Activated T-helper 1 cell treated with anti-CD3 and anti-CD28 coated beads, Interleukin-2, amount 50 U/mL, for 16 hours (primary cell): ENCODE measurements at regions not wholly inside any gene's neighbourhood (a gene's known extent, or its start where the extent isn't known, plus 50 kb on each side); places are given as distances from the start of the nearest gene placed in this dataset.

Experiments used
- DNase-seq, 2 donors: peaks; one replicate each; pipeline ENCODE4 v3.0.0-alpha.2; 2020; ENCODE audit warnings: low read depth in 1 of 2, low spot score in 1 of 2

DNA sequence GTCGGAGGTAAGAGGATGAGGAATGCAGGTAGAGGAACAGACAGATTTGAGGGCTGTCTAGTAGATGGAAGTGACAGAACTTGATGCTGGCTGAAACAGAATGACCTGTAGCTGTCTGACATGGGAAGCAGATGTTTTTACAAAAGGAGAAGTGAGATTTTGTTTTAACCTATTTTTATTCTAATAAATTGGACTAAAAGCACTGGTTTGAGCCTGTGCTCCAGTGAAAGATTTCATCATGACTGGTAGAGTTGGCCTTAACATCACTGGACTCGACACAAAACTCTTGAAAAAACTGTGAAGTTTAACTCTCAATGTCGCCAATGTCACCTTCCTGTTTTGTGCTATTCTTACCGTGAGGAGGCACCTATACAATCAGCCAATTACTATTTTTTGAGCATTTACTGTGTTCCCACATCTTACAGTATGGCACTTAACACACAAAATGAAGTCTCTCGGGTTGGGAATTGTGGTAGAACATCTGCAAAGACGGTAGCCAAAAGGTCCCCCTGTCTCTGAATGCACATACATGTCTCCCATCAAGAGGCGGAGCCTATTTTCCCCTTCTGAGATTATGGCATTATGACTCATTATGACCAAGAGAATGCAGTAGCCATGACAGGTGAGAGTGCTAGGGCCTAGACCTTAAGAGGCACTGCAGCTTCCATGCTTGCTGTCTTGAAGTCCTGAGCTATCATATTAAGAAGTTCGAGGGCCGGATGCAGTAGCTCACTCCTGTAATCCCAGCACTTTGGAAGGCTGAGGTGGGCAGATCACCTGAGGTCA, 93.2 kb downstream of the FOXF2 start:
- DNase-seq: no peak

DNA sequence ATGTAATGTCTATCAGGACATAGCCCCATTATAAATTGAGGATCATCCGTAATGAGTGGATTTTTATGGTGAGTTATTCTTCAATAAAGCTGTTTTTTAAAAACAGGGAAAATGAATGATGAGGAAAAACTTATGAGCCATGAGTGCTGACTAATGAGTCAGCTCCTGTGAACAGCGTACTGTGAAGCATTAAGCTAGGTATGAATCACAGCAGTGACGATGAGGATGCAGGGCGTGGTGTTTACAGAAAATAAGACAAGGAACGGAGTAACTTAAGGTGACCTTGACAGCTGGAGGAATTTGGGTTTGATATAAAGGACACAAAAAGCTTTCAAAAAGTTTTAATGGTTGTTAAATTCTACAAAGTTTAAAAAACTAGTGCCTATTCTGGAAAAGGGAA, 96.3 kb downstream of the FOXF2 start:
- DNase-seq: no peak

DNA sequence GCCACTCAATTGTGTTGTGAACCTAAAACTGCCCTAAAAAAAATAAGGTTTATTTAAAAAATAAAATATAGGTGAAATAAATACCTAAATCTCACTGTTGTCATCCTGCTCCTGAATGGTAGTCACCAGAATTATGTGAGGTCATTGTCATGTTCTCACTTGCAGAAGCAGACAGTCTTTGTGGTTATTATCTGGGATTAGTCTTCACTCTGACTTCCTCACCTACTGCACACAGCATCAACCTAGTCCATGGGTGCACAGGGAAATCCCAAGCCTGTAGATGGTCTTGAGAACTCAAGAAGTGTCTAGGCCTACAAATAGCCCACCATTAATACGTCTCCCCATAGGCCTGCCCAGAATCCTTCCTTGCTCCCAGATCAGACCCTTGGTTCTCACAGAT, 97.0 kb downstream of the FOXF2 start:
- no peak for DNase-seq

DNA sequence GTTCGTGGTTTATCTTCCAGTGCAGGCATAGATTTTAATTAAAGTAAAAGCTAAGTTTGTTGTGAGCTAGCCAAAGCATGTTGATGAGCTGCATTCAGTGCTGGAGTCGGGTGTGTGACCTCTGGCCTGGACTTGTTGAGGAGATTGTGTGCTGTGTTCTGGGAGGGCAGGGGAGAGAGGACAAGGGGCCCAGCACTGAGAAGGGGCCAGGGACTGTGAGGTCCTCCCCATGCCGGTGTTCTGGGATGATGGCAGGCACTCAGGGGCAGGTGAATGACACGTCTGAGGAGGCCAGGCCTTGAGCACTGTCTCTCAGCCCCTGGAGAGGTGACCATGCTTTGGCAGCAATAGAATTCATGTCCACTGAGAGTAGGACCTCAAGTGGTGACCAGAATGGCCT, 97.9 kb downstream of the FOXF2 start:
- DNase-seq: no peak

GRCh38 chr6:1491025-1491424, 101.6 kb downstream of the FOXF2 start:
- no peak for DNase-seq

DNA sequence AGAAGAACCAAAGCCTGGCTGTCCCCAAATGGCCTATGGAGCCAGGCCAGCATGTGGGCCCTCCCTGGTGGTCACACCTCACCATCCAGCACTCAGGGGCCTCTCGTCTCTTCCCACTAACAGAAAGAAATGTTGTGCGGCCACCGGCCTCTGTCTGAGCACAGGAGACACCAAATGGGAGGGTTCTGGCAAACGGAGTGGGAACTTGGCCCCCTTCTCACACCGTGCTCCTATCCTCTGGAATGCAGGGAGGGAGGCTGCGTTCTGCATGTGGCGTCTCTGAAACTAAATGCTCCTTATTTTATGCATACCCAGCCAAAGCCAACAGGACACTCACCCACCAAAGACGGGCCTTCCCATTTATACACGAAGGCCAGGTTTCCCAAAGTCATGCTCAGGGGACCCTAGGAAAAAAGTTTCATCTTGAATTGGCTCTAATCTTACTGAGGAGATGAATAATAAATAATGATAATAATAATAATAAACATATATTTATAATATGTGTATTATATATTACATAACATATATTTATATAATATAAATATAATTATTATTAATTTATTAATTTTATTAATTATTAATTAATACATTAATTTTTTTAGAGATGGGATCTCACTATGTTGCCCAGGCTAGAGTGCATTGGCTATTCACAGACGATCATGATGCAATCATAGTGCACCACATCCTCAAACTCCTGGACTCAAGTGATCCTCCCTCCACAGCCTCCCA, 102.4 kb downstream of the FOXF2 start:
- DNase-seq: no peak

DNA sequence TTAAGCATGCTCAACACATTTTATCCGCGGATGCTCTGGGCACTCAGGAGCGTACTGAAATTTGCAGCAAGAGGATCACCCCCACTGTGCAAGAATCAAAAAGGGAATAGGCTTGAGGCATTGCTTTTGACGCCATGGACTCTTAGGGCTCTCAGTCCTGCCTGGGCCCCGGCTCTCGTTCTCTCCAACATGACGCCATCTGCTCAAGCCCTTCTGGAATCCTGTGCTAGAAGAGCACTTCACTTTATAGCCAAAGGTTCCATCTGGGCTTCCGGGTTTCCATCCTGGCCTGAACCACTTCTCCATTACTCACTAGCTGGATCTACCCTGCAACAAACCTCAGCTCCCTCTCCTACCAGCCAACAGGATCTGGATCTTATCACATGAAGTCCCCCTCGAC, 105.3 kb downstream of the FOXF2 start:
- DNase-seq: no peak

- DNase-seq: no peak
Measured at GRCh38 chr6:1495344-1495743, 106.0 kb downstream of the FOXF2 start.

DNA sequence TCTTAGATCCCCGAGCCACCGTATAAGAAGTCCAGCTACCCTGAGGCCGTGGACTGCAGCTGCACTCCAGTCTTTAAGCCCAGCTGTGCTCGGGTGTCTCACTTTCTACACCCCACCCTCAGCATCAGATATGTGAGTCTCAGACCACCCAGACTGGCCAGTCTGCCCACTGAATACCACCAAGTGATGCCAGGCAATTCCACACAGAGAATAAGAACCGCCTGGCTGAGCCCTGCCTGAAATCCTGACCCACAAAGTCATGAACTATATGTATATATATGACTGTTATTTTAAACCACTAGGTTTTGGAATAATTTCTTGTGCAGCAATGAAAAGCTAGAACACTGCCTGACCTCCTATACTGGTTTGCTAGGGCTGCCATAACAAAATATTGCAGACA, 106.7 kb downstream of the FOXF2 start:
- no peak for DNase-seq

- DNase-seq: no peak
Measured at GRCh38 chr6:1496836-1497760, 107.7 kb downstream of the FOXF2 start.

DNA sequence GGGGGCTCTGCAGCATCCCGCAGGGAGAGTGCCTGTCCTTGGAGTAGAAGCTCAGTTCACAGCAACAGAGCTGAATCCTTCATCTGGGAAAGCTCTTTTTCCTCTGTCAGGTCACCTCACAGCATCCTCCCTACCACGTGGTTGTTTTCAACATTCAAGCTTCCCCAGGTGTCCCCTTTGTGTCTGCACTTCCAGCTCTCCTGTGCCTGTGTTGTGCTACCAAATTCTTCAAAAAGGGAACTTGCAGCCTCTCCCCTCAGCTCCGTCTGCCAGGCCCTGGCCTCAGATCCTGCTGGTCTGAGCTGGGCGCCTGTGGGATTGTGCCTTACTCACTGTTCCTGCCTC, 108.4 kb downstream of the FOXF2 start:
- DNase-seq: no peak

DNA sequence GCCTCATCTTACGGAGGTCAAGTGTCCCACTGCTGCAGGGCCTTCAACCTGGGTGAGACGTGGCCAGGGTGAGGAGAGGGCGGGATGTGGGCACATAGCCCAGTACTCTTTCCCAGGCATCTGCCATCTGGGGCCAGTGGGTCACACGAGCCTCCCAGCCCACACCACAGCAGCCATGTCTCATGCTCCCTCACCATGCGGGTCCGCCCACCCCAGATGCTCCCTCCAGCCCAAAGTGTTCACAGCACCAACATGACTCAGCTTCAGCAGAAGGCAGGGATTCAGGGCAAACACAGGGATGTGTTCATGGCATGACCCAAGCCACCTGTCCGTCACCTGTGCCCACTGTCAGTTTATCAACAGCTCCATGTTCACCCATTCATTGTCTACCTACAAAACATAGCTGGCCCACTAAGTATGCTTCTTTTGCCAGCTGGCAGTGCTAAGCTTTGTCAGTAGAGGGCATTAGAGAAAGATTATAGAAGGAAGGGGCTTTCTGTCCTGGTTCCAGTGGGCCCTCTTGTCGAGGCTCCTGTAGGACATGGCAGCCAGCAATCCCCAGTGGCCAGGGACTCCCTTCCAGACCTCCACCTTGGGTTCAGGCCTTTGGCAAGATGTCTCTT, 109.2 kb downstream of the FOXF2 start:
- DNase-seq: no peak

- DNase-seq: no peak
Measured at GRCh38 chr6:1499777-1500176, 109.9 kb upstream of the FOXC1 start.

GRCh38 chr6:1500913-1501312, 108.8 kb upstream of the FOXC1 start:
- DNase-seq: no peak

GRCh38 chr6:1502041-1502440, 107.7 kb upstream of the FOXC1 start:
- no peak for DNase-seq

GRCh38 chr6:1503811-1504210, 105.9 kb upstream of the FOXC1 start:
- no peak for DNase-seq

DNA sequence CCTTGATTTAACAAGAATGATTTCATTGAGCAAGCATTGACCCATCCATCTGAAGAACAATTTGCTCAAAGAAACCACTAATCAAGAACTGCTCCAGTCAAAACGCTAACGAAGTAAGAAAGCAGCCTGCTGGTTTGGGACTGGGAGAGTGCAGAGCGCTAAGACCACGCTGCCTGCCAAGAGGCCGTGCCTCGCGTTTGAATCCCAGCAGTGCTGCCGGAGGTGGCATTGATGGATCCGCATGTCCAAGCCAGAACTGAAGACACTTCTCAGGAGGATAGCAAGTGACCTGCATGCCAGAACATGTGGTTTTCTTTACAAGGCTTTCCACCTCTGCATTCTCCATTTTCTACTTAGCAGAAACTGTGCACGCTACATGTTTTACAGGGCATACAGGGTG, 105.2 kb upstream of the FOXC1 start:
- DNase-seq: no peak

GRCh38 chr6:1507251-1507650, 102.5 kb upstream of the FOXC1 start:
- DNase-seq: no peak

- DNase-seq: no peak
Measured at GRCh38 chr6:1509241-1509640, 100.5 kb upstream of the FOXC1 start.

GRCh38 chr6:1510239-1510638, 99.5 kb upstream of the FOXC1 start:
- no peak for DNase-seq

- no peak for DNase-seq
Measured at GRCh38 chr6:1513215-1513780, 96.4 kb upstream of the FOXC1 start.
